A673 (cell line): ENCODE measurements at regions not wholly inside any gene's neighbourhood (a gene's known extent, or its start where the extent isn't known, plus 50 kb on each side); places are given as distances from the start of the nearest gene placed in this dataset.

Experiments used
- CTCF ChIP-seq: fragments of 300-800, 200-600 bp; sonication (generic); conservative IDR thresholded peaks from 2 replicates; pipeline ENCODE4 v1.5.1; 2017; ENCODE audit warnings: low read depth, mild to moderate bottlenecking, antibody characterized with exemption, low read length, moderate library complexity, mixed read lengths
- EZH2 ChIP-seq: fragments of 200-600 bp; sonication (generic); IDR thresholded peaks from 2 replicates; pipeline ENCODE4 v1.6.1; 2017; ENCODE audit warnings: borderline replicate concordance, low read depth, mild to moderate bottlenecking, mixed read lengths, antibody characterized with exemption, low read length; ENCODE audit not compliant: poor library complexity, severe bottlenecking

DNA sequence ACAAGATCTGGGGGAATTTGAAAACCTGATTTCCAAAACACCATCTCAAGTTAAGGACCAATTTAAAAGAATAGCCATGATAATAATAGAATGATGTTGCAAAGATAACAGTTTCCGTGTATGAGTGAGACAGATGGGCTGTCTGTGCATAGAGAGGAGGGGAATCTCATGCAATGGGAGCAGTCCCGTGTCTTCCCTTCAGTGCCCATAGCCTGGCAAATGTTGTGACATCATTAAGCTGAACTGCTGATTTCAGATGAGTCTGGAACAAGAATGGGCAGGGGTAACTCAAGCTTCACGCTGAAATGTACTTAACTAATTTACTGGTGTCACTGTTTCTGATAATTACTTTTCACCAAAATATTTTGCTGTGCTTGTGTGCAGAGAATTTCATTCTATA, 454.0 kb downstream of the FOXG1 start:
- TF ChIP-seq CTCF (no peak), EZH2 (no peak)
